ENCODE measurements at regions not wholly inside any gene's neighbourhood (a gene's known extent, or its start where the extent isn't known, plus 50 kb on each side); places are given as distances from the start of the nearest gene placed in this dataset.

GRCh38 chr1:53409233-53409632 is 50.0 kb upstream of the DMRTB1 start:
- DNase-seq (ENCODE audit: low read depth, low spot score) = no peak
- H3K4me3 ChIP-seq (ENCODE audit: low read depth, low read length) = no peak overlapping the region
- ChIA-PET CTCF (interaction anchor here (0.5 to 8.6 kb wide), 5 partner anchors 10 to 131 kb away, joined by 3 to 87 read pairs (median 6); no protein-coding TSS in a partner anchor), POLR2A (no interaction called here)
- TF ChIP-seq CTCF (IDR thresholded peaks at IDR 0.05; ENCODE audit: insufficient read depth, low read length, missing control alignments) = no peak
